Aorta (tissue), 5 donors: ENCODE measurements at regions not wholly inside any gene's neighbourhood (a gene's known extent, or its start where the extent isn't known, plus 50 kb on each side); places are given as distances from the start of the nearest gene placed in this dataset.

ENCODE experiments used
- ATAC-seq: fragments of 200-7000 bp; cut with Tn5 transposase; one replicate; pipeline ENCODE4 v1.9.1; 2022; ENCODE audit warnings: moderate library complexity; ENCODE audit not compliant: low FRiP score
- DNase-seq, 2 donors: peaks; one replicate each; pipeline ENCODE4 v3.0.0-alpha.2; 2020
- H3K27ac ChIP-seq, 2 donors: one replicate each; pipeline ENCODE4 v1.5.1; 2013; ENCODE audit warnings: low read length in 2 of 2, mild to moderate bottlenecking in 2 of 2, moderate library complexity in 2 of 2, control low read depth in 1 of 2, inconsistent platforms in 1 of 2, low read depth in 1 of 2
- H3K27me3 ChIP-seq, 2 donors: one replicate each; pipeline ENCODE4 v1.6.1; 2013; ENCODE audit warnings: control low read depth in 1 of 2, low read length in 1 of 2, mild to moderate bottlenecking in 1 of 2, moderate library complexity in 1 of 2; ENCODE audit not compliant: insufficient read depth in 2 of 2, control insufficient read depth in 1 of 2
- H3K36me3 ChIP-seq, 2 donors: one replicate each; pipeline ENCODE4 v1.6.1; 2013; ENCODE audit warnings: control low read depth in 1 of 2, low read length in 1 of 2, mild to moderate bottlenecking in 1 of 2; ENCODE audit not compliant: insufficient read depth in 2 of 2, control insufficient read depth in 1 of 2
- H3K4me1 ChIP-seq, 2 donors: one replicate each; pipeline ENCODE4 v1.6.1; 2013; ENCODE audit warnings: low read length in 2 of 2, control low read depth in 1 of 2, mild to moderate bottlenecking in 1 of 2, moderate library complexity in 1 of 2; ENCODE audit not compliant: insufficient read depth in 2 of 2, control insufficient read depth in 1 of 2
- H3K4me3 ChIP-seq, 2 donors: one replicate each; pipeline ENCODE4 v1.5.1; 2013; ENCODE audit warnings: low read length in 2 of 2, control low read depth in 1 of 2, mild to moderate bottlenecking in 1 of 2
- H3K9me3 ChIP-seq: one replicate; pipeline ENCODE4 v1.6.1; 2013; ENCODE audit warnings: mild to moderate bottlenecking, low read length; ENCODE audit not compliant: control insufficient read depth
- WGBS, 2 donors: extraction: QIAGEN DNeasy Blood & Tissue Kit; methylation state at CpG; one replicate each; pipeline ENCODE4 v1.1.7; 2013; 5-methylcytosine and 5-hydroxymethylcytosine counted together
- intact Hi-C, 2 donors: fragments of 100-400 bp; cut with DNase I; formaldehyde crosslinking; loops; one replicate each; pipeline versions ENCODE4 v1.14.2 to v1.15.0; 2022
- donor health status: healthy with polysubstance abuse.
- donor health status: Bipolar disorder and iron deficiency.
- donor health status: DM: no; HTN: no; CAD: no.
- donor health status: DM: no; HTN: no; CAD: no.
- donor health status: DM: yes; HTN: yes; CAD: no.

DNA sequence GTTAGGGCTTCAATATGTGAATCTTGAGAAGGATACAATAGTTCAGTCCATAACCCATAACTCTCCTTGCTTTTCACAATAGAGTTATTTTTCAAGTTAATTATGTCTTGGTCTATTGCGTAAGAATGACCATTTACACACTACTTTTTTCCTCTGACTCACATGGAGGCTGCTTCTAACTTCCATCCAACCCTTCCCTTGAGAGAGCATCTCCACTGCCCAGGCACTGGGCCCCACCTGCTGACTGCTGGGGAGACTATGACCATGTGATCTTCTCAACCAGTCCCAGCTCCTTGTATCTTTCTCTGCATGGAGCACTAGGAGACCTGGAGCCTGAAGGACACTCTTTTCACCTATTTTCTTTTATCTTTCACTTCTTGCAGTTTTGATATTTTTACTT is 251.5 kb downstream of the GPD2 start:
- intact Hi-C loops, result no loop called here
- Histone ChIP-seq H3K4me1 (no peaks in the 10 kb centered on the region), H3K36me3 (no peaks in the 10 kb centered on the region), H3K9me3 (no peaks in the 10 kb centered on the region), H3K4me3 (no peak overlapping the region), H3K27ac (no peak overlapping the region), H3K27me3 (no peaks in the 10 kb centered on the region)
- ATAC-seq, result peak; percentile 77
- 97% methylated on average over 1 of the region's 1 CpG for WGBS, 2 donors
- DNase-seq, result peak in 1 of 2 donors; percentile 38

DNA sequence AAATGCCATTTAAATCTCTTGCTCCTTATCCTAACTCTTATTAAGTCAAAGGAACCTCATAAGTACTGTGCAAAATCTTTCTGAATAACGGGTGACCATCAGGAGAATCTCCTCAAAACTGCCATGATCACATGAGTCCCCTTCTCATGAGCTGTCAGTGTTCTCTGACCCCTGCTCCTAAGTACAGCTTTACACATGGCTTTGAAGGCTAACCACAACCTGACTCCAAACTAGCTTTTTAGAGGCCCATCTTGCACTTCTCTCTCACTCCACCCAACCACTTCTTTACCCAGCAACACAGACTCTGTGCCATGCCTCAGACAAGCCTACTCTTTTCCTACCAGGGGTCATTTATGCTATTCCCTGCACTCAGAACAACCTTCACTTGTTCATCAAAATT is 253.8 kb downstream of the GPD2 start:
- H3K4me3 ChIP-seq, result no peak overlapping the region
- no peak overlapping the region for H3K27ac ChIP-seq
- no peaks in the 10 kb centered on the region for H3K27me3 ChIP-seq
- H3K36me3 ChIP-seq, result no peaks in the 10 kb centered on the region
- no peak for ATAC-seq
- intact Hi-C loops, result no loop called here
- 71 to 80% methylated on average over 1 of the region's 1 CpG for WGBS, 2 donors
- no peaks in the 10 kb centered on the region for H3K9me3 ChIP-seq
- no peak for DNase-seq
- no peaks in the 10 kb centered on the region for H3K4me1 ChIP-seq

GRCh38 chr2:156691014-156691413 is 254.8 kb downstream of the GPD2 start:
- H3K27me3 ChIP-seq, result no peaks in the 10 kb centered on the region
- intact Hi-C loops, result no loop called here
- no peak overlapping the region for H3K27ac ChIP-seq
- H3K9me3 ChIP-seq, result no peaks in the 10 kb centered on the region
- no peaks in the 10 kb centered on the region for H3K36me3 ChIP-seq
- no peak overlapping the region for H3K4me3 ChIP-seq
- no peak for DNase-seq
- WGBS, 2 donors, result 53 to 62% methylated on average over 1 of the region's 1 CpG
- no peak for ATAC-seq
- H3K4me1 ChIP-seq, result no peaks in the 10 kb centered on the region

DNA sequence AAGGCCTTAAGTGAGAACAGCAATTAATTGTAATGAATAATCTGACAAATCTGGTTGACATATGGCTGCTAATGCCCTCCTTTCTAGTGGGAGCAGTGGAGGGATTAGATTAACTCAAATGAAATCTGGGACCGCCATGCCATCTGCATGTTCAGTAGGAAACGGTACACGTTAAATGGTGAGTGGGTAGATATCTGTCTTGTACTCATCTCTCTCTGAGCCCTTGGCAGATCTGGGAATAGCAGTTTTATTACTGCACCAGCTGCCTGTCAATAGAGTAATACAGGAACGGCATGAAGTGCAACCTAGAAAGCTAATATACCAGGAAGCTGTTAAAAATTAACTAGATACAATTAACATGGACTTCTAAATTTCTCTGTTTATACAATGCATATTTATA is 258.8 kb downstream of the GPD2 start:
- no peak overlapping the region for H3K4me3 ChIP-seq
- no peak for DNase-seq
- 79 to 85% methylated on average over 4 of the region's 4 CpGs for WGBS, 2 donors
- no peaks in the 10 kb centered on the region for H3K9me3 ChIP-seq
- H3K27me3 ChIP-seq, result no peaks in the 10 kb centered on the region
- no peak for ATAC-seq
- intact Hi-C loops, result no loop called here
- no peak overlapping the region for H3K27ac ChIP-seq
- H3K4me1 ChIP-seq, result no peaks in the 10 kb centered on the region
- H3K36me3 ChIP-seq, result no peaks in the 10 kb centered on the region

DNA sequence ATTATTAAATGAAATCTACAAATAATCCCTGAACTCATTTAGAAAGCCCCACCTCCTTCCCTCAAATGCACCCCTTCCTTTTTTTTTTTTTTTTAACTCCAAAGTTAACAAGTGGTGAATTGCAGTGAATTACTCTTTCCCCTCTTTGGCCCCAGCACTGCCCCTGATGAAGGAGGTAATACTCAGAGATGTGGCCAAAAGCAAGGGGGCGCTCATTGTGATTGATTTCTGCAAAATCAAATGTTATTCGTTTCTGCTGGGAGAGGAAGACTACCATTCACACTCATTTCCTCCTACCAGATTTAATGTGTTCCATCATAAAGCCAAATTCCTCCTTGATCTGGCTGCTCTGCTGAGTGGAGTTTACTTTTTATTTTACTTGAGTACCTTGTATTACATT is 259.4 kb downstream of the GPD2 start:
- no peaks in the 10 kb centered on the region for H3K36me3 ChIP-seq
- WGBS, 2 donors, result 61 to 71% methylated on average over 2 of the region's 2 CpGs
- no peak overlapping the region for H3K27ac ChIP-seq
- no peaks in the 10 kb centered on the region for H3K9me3 ChIP-seq
- DNase-seq (no peak), ATAC-seq (no peak)
- H3K4me1 ChIP-seq, result no peaks in the 10 kb centered on the region
- intact Hi-C loops, result no loop called here
- H3K4me3 ChIP-seq, result no peak overlapping the region
- H3K27me3 ChIP-seq, result no peaks in the 10 kb centered on the region

GRCh38 chr2:156697906-156698305 is 261.7 kb downstream of the GPD2 start:
- H3K36me3 ChIP-seq, result no peaks in the 10 kb centered on the region
- H3K27ac ChIP-seq, result no peak overlapping the region
- H3K9me3 ChIP-seq, result no peaks in the 10 kb centered on the region
- WGBS, 2 donors, result 90 to 96% methylated on average over 4 of the region's 4 CpGs
- no peaks in the 10 kb centered on the region for H3K4me1 ChIP-seq
- H3K4me3 ChIP-seq, result no peak overlapping the region
- DNase-seq, result no peak
- intact Hi-C loops, result no loop called here
- no peak for ATAC-seq
- H3K27me3 ChIP-seq, result no peaks in the 10 kb centered on the region

- WGBS, 2 donors, result 53 to 58% methylated on average over 8 of the region's 8 CpGs
These were observed 264.5 kb downstream of the GPD2 start for GRCh38 chr2:156700681-156701080.

GRCh38 chr2:156702541-156702940 is 266.4 kb downstream of the GPD2 start:
- H3K4me3 ChIP-seq, result no peak overlapping the region

More at GRCh38 chr2:156700681-156701080, 264.5 kb downstream of the GPD2 start:
- H3K27ac ChIP-seq, result no peak overlapping the region
- no peaks in the 10 kb centered on the region for H3K27me3 ChIP-seq
- DNase-seq (no peak), ATAC-seq (no peak)
- no peak overlapping the region for H3K4me3 ChIP-seq
- H3K36me3 ChIP-seq, result no peaks in the 10 kb centered on the region
- no peaks in the 10 kb centered on the region for H3K4me1 ChIP-seq
- intact Hi-C loops, result no loop called here
- H3K9me3 ChIP-seq, result no peaks in the 10 kb centered on the region

DNA sequence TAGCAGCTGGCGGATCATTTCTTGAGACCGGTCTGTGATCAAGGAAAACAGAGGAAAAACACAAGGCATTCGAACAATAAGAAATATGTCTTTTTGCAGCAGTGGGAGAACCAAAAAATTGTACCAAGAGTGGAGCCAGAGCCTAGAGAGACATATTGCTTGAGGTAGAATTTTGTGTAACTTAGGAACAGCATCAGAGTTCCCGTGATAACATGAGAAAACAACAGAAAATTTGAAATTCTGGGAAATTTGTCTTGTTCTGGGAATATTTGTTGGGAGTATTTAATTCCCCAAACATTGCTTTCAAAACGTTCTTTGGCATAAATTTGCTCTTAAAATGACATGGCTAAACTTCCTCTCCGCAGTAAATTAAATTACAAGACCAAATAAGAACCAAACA is 267.5 kb downstream of the GPD2 start:
- Histone ChIP-seq H3K27ac (no peak overlapping the region), H3K9me3 (no peaks in the 10 kb centered on the region), H3K4me1 (no peaks in the 10 kb centered on the region), H3K27me3 (no peaks in the 10 kb centered on the region), H3K4me3 (no peak overlapping the region), H3K36me3 (no peaks in the 10 kb centered on the region)
- intact Hi-C loops, result no loop called here
- DNase-seq, result no peak
- 55 to 63% methylated on average over 6 of the region's 6 CpGs for WGBS, 2 donors
- peak; percentile 62 for ATAC-seq

More at GRCh38 chr2:156702541-156702940, 266.4 kb downstream of the GPD2 start:
- WGBS, 2 donors, result 22 to 25% methylated on average over 3 of the region's 3 CpGs
- ATAC-seq, result no peak
- intact Hi-C loops, result no loop called here
- Histone ChIP-seq H3K27ac (no peak overlapping the region), H3K4me1 (no peaks in the 10 kb centered on the region), H3K27me3 (no peaks in the 10 kb centered on the region), H3K9me3 (no peaks in the 10 kb centered on the region), H3K36me3 (no peaks in the 10 kb centered on the region)
- no peak for DNase-seq
